MM.1S (cell line): ENCODE measurements at regions not wholly inside any gene's neighbourhood (a gene's known extent, or its start where the extent isn't known, plus 50 kb on each side); places are given as distances from the start of the nearest gene placed in this dataset.

ENCODE experiments used
- CTCF ChIP-seq: fragments of 300-600 bp; sonication (generic); IDR thresholded peaks from 2 replicates; pipeline ENCODE4 v1.5.1; 2016; ENCODE audit warnings: antibody characterized with exemption, low read length, mixed read lengths
- EZH2 ChIP-seq: fragments of 300-600 bp; sonication (generic); optimal IDR thresholded peaks from 2 replicates; pipeline ENCODE3; 2017; ENCODE audit warnings: low read depth, mild to moderate bottlenecking, antibody characterized with exemption, low read length, mixed read lengths
- EZH2phosphoT487 ChIP-seq: fragments of 300-600 bp; sonication (generic); IDR thresholded peaks from 2 replicates; pipeline ENCODE4 v1.6.1; 2018; ENCODE audit warnings: antibody characterized with exemption, low read length

DNA sequence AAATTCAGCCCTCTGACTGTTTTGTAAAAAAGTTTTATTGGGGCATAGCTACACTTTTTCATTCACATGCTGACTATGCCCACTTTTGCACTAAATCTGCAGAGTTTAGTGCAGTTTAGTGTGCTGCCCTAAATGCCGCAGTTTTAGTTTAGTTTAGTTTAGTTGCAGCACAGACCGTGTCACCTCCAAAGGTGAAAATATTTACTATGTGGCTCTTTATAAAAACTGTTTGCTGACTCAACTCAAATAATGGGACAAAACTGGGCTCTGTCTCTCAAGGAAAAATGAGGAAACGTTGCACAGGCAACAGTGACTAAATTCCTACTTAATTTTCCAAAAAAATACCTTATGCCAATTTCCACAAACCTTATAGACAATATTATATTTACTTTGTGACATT lies 314.2 kb downstream of the C4orf33 start:
- TF ChIP-seq CTCF (no peak), EZH2 (no peak), EZH2phosphoT487 (no peak)
